ENCODE measurements at regions not wholly inside any gene's neighbourhood (a gene's known extent, or its start where the extent isn't known, plus 50 kb on each side); places are given as distances from the start of the nearest gene placed in this dataset.

DNA sequence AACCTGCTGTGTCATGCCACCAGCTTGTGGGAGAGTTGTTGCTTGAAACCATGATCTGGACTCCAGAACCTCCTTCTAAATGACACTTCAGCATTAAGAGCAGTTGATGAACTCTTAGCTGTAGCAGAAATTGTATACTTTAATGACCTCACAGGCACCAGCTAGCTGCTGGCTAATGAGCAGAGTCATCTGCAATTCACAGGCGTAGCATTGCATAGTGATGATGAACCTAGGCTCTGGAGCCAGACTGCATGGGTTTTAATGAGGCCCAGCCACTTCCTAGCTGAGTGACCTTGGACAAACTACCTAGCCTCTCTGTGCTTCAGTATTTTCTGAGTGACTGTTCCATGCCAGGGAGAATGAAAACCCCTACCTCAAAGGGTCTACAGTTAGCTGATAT is 407.1 kb downstream of the LMO4 start:
- DNase-seq: no peak

DNA sequence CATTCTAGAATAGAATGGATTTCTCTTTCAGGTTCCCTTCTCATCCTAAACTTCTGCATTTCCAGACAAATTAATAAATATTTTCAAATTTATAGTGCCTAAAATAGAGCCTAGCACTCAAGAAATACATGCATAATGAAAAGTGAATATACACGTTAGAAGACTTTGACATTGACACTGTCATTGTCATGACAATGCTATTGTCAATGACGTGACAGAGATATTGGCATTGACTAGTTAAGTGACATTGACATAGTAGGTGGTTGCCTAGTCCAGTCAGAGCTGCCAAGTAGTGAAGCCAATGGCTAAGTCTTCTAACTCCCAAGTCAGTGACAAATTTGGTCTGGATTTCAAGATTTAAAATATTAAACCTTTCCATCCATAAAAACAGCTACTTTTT is 410.5 kb downstream of the LMO4 start:
- DNase-seq: no peak

GRCh38 chr1:87739704-87740103 is 411.0 kb downstream of the LMO4 start:
- no peak for DNase-seq

DNA sequence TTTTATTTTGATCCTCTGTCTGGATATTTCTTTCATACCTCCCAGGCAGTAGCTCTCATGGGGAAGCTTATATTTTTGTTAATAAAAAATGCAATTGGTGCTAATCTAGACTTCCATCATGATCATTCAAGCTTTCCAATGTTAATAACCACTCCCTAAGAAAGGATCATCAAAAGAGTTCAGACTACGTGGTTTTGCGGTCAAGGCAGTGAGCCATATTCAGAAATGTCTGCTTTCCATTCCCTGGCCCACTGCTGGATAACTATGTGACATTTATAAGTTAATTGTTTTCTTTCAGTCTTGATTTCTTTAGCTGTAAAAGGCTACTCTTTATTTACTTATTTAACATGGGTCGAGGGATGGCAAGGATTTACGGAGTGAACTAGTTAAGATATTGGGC is 414.6 kb downstream of the LMO4 start:
- no peak for DNase-seq

GRCh38 chr1:87744056-87744455 is 415.4 kb downstream of the LMO4 start:
- DNase-seq: no peak

- DNase-seq: no peak
Measured at GRCh38 chr1:87744763-87745162, 416.1 kb downstream of the LMO4 start.

GRCh38 chr1:87753366-87753765 is 424.7 kb downstream of the LMO4 start:
- no peak for DNase-seq

GRCh38 chr1:87754139-87754538 is 425.5 kb downstream of the LMO4 start:
- DNase-seq: no peak

GRCh38 chr1:87757676-87758075 is 429.0 kb downstream of the LMO4 start:
- no peak for DNase-seq

- DNase-seq: no peak
Measured at GRCh38 chr1:87759421-87760087, 430.9 kb downstream of the LMO4 start.

DNA sequence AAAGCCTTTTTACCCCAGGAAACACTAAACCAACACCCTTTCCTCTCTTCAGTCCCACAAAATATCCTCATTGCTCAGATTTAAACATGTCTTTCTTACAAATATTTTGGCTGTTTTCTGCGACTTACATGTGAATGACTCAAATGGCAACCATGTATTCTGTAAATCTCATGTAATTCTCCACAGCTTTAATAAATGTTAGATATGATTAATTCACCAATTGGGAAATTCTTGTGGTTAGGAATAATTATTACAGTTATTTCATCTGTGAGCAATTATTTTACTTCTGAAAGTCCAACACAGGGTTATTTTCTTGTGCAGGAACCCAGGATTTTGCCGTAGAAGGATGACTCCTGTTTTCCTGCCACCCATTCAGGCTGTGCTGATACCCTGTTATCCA is 431.5 kb downstream of the LMO4 start:
- DNase-seq: no peak

DNA sequence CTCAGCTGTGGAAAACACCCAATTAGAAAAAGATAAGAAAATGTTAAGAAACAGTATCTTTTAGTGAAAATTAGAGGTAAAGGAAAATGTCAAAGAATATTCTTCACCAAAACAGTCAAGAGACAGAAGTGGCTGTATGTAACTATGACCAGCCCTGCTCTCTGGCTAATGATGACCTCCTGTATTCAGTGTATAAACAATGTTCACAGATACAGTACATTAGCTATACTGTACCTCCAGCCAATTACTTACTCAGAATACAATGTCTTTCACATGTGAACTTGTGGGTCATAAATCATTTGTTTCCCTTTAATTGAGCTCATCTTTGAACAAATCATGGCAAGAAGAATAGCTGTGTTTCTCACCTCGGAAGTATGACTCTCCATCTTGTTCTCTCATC is 432.0 kb downstream of the LMO4 start:
- DNase-seq: no peak

DNA sequence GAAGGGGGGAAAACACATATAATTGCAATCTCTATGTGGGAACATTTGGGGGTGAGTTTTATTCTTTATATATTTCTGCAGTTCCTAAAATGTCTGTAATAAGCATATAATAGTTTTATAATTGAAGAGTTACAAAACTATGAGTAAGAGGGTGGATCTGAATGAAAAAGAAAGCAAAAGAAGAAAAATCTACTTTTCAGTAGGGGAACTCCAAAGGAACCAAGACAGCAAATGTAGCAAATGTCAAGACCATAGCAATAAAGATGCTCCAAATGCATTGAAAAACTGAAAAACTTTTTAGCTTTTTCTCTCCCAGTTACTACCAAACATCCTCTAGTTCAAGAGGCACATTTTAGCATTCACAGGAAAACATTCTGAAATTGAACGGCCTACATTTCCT is 434.8 kb downstream of the LMO4 start:
- no peak for DNase-seq

DNA sequence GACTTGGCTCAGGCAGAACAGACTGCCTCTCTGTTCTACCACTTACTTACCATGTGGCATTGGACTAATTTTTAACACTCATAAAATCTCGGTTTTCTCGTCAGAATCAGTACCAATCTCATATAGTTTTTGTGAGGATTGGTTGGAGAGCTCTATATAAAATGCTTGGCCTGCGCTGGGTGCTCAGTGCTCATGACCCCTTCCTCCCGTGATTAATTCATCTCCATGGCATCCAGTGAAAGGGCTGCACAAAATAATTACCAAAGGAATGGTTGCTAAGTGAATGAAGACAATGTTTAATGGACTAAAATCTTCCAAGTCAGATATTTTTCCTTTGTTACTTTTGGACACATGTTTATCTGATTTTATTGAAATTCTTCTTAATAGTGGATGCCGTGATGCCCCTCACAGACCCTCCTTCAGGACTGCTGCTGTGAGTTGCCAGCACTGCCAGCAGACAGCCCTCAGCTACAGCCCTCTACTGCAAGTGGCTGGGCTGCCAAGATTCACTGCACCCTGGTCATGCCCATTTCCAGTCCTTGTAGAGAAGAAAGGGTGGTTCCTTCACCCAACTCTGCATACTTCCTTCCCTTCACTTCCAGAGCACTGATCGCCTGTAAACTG is 436.5 kb downstream of the LMO4 start:
- DNase-seq: no peak

GRCh38 chr1:87765681-87766070 is 437.0 kb downstream of the LMO4 start:
- DNase-seq: no peak

- no peak for DNase-seq
Measured at GRCh38 chr1:87766737-87767136, 438.1 kb downstream of the LMO4 start.

- DNase-seq: no peak
Measured at GRCh38 chr1:87778896-87779295, 450.2 kb downstream of the LMO4 start.

- no peak for DNase-seq
Measured at GRCh38 chr1:87781554-87781953, 452.9 kb downstream of the LMO4 start.

GRCh38 chr1:87783315-87783714 is 454.6 kb downstream of the LMO4 start:
- DNase-seq: no peak

DNA sequence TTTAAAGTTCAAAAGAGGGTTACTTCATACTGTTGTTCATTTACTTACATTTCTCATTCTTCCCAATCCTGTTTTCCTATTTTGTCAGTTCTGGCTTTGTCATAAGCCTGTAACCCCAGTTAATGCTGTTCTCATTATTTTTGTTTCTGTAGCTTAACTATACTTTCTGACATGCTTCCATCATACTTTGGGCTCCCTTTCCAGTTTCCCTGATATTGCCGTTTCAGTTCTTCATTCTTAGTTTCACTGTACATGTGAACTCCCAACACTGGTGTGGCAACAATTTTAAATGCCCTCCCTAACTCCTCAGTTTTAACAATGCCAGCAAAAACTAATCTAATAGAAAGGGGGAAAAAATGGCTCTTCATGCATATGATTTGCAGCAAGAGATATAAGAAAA is 456.7 kb downstream of the LMO4 start:
- no peak for DNase-seq

- DNase-seq: no peak
Measured at GRCh38 chr1:87786229-87786628, 457.5 kb downstream of the LMO4 start.

DNA sequence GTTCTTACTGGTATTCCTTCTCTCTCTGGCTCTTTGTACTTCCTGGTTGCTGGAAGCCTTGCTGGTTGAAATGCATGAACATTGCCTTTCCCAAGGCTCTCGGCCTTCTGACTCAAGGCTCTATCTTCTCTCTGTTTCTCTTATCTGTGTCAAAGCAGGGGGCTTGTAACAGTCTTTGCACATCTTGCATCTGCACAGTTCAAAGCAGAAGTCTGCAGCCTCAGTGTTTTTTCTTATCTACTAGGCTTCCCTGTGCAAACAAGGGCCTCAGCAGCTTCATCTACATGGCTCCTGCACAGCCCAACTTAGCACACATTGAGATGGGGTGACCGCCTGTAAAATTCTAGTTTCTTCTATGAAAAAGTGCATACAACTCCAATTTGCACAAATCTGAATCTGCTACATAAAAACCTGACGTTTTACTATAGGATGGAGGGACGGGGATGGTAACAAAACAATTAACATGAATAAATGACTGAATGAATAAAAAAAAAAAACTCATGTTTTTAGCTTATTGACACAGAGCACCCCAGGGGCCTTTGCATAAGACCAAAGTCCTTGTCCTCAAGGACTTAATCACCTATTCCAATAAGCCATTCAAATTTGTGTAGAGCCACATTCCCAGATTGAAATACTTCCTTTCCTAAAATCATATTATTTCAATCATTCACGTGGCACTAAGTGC is 458.3 kb downstream of the LMO4 start:
- no peak for DNase-seq

DNA sequence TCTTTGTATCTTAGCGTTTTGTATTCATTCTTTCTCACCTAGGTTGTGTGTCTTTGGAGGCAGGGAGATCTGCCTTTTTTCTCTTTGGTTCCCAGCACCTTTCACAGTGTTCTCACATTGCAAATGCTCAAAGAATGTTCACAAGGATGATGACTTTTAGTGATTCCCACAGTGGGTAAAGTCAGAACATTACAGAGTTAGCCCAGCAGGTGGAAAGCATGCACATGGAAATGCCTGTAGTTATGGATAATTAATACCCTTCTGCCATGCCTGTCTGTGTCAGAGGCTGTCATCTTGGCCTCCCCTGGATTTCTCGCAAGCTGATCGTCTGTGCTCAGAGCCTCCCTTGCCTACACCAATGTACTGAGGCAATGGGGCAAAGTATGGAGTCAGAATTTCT is 458.9 kb downstream of the LMO4 start:
- no peak for DNase-seq

GRCh38 chr1:87790756-87791155 is 462.1 kb downstream of the LMO4 start:
- DNase-seq: no peak
